Renal cortical epithelial cell (primary cell): ENCODE measurements at regions not wholly inside any gene's neighbourhood (a gene's known extent, or its start where the extent isn't known, plus 50 kb on each side); places are given as distances from the start of the nearest gene placed in this dataset.
"Not testable (repeated sequence)": the region's sequence is repeated elsewhere in the genome, so short reads cannot be mapped to it uniquely, and the experiment has no call there.

Experiments used
- DNase-seq: peaks from one replicate; pipeline ENCODE4 v3.0.0-alpha.2; 2011; ENCODE audit warnings: low read depth

GRCh38 chr12:131572626-131573025, 138.3 kb upstream of the SFSWAP start:
- no peak for DNase-seq

- DNase-seq, result no peak
Observed at GRCh38 chr12:131573631-131574394, 137.1 kb upstream of the SFSWAP start.

- no peak for DNase-seq
Observed at GRCh38 chr12:131574395-131574771, 136.5 kb upstream of the SFSWAP start.

GRCh38 chr12:131575371-131575770, 135.5 kb upstream of the SFSWAP start:
- DNase-seq, result no peak

GRCh38 chr12:131576734-131577133, 134.2 kb upstream of the SFSWAP start:
- not testable (repeated sequence) for DNase-seq

GRCh38 chr12:131577766-131578165, 133.1 kb upstream of the SFSWAP start:
- no peak for DNase-seq

- no peak for DNase-seq
Observed at GRCh38 chr12:131578828-131579470, 131.9 kb upstream of the SFSWAP start.

- no peak for DNase-seq
Observed at GRCh38 chr12:131583090-131583712, 127.7 kb upstream of the SFSWAP start.

- DNase-seq, result no peak
Observed at GRCh38 chr12:131586269-131586668, 124.6 kb upstream of the SFSWAP start.

- no peak for DNase-seq
Observed at GRCh38 chr12:131586761-131587160, 124.1 kb upstream of the SFSWAP start.

- DNase-seq, result no peak
Observed at GRCh38 chr12:131587565-131587964, 123.3 kb upstream of the SFSWAP start.

- no peak for DNase-seq
Observed at GRCh38 chr12:131589221-131589897, 121.5 kb upstream of the SFSWAP start.

GRCh38 chr12:131589966-131590365, 120.9 kb upstream of the SFSWAP start:
- no peak for DNase-seq

- no peak for DNase-seq
Observed at GRCh38 chr12:131591136-131591535, 119.8 kb upstream of the SFSWAP start.

GRCh38 chr12:131591714-131592709, 118.9 kb upstream of the SFSWAP start:
- no peak for DNase-seq

GRCh38 chr12:131592972-131593371, 117.9 kb upstream of the SFSWAP start:
- DNase-seq, result no peak

- no peak for DNase-seq
Observed at GRCh38 chr12:131593406-131593805, 117.5 kb upstream of the SFSWAP start.

- DNase-seq, result no peak
Observed at GRCh38 chr12:131596115-131596514, 114.8 kb upstream of the SFSWAP start.

GRCh38 chr12:131597333-131597732, 113.6 kb upstream of the SFSWAP start:
- no peak for DNase-seq

GRCh38 chr12:131598717-131599116, 112.2 kb upstream of the SFSWAP start:
- no peak for DNase-seq
